Activated CD4-positive, alpha-beta T cell treated with anti-CD3 and anti-CD28 coated beads, Interleukin-2, amount 50 U/mL, for 48 hours (primary cell): ENCODE measurements at regions not wholly inside any gene's neighbourhood (a gene's known extent, or its start where the extent isn't known, plus 50 kb on each side); places are given as distances from the start of the nearest gene placed in this dataset.

Experiments used
- DNase-seq, 2 experiments: peaks; one replicate each; pipeline ENCODE4 v3.0.0-alpha.2; 2020

GRCh38 chr2:21646345-21646744, 522.6 kb downstream of the TDRD15 start:
- no peak for DNase-seq

GRCh38 chr2:21650569-21650968, 526.8 kb downstream of the TDRD15 start:
- no peak for DNase-seq

GRCh38 chr2:21655136-21655535, 531.4 kb downstream of the TDRD15 start:
- no peak for DNase-seq

- no peak for DNase-seq
Measured at GRCh38 chr2:21656330-21657075, 532.7 kb downstream of the TDRD15 start.

- DNase-seq: no peak
Measured at GRCh38 chr2:21657445-21657844, 533.7 kb downstream of the TDRD15 start.

- DNase-seq: no peak
Measured at GRCh38 chr2:21658269-21658668, 534.5 kb downstream of the TDRD15 start.

- DNase-seq: no peak
Measured at GRCh38 chr2:21658907-21659477, 535.2 kb downstream of the TDRD15 start.

- no peak for DNase-seq
Measured at GRCh38 chr2:21664083-21664482, 540.3 kb downstream of the TDRD15 start.

- no peak for DNase-seq
Measured at GRCh38 chr2:21667638-21668037, 543.9 kb downstream of the TDRD15 start.

- DNase-seq: no peak
Measured at GRCh38 chr2:21668078-21668710, 544.4 kb downstream of the TDRD15 start.

- DNase-seq: no peak
Measured at GRCh38 chr2:21676041-21676440, 552.3 kb downstream of the TDRD15 start.

GRCh38 chr2:21676676-21677075, 552.9 kb downstream of the TDRD15 start:
- no peak for DNase-seq

GRCh38 chr2:21683838-21684237, 560.1 kb downstream of the TDRD15 start:
- DNase-seq: no peak

GRCh38 chr2:21687589-21687988, 563.8 kb downstream of the TDRD15 start:
- no peak for DNase-seq

- no peak for DNase-seq
Measured at GRCh38 chr2:21690005-21690404, 566.2 kb downstream of the TDRD15 start.

GRCh38 chr2:21693081-21693480, 569.3 kb downstream of the TDRD15 start:
- no peak for DNase-seq

GRCh38 chr2:21694079-21694878, 570.5 kb downstream of the TDRD15 start:
- DNase-seq: no peak

GRCh38 chr2:21696900-21697299, 573.1 kb downstream of the TDRD15 start:
- DNase-seq: no peak

GRCh38 chr2:21700644-21701043, 576.9 kb downstream of the TDRD15 start:
- DNase-seq: no peak

GRCh38 chr2:21710031-21710430, 586.3 kb downstream of the TDRD15 start:
- no peak for DNase-seq

GRCh38 chr2:21710496-21710895, 586.7 kb downstream of the TDRD15 start:
- no peak for DNase-seq

GRCh38 chr2:21715887-21716286, 592.1 kb downstream of the TDRD15 start:
- DNase-seq: no peak

- no peak for DNase-seq
Measured at GRCh38 chr2:21727101-21727500, 603.3 kb downstream of the TDRD15 start.

- no peak for DNase-seq
Measured at GRCh38 chr2:21728133-21728532, 604.4 kb downstream of the TDRD15 start.
